Activated CD4-positive, alpha-beta T cell treated with anti-CD3 and anti-CD28 coated beads for 48 hours (primary cell): ENCODE measurements at regions not wholly inside any gene's neighbourhood (a gene's known extent, or its start where the extent isn't known, plus 50 kb on each side); places are given as distances from the start of the nearest gene placed in this dataset.
"Not testable (repeated sequence)": the region's sequence is repeated elsewhere in the genome, so short reads cannot be mapped to it uniquely, and the experiment has no call there.

Experiments
- DNase-seq: peaks from one replicate; pipeline ENCODE4 v3.0.0-alpha.2; 2020

DNA sequence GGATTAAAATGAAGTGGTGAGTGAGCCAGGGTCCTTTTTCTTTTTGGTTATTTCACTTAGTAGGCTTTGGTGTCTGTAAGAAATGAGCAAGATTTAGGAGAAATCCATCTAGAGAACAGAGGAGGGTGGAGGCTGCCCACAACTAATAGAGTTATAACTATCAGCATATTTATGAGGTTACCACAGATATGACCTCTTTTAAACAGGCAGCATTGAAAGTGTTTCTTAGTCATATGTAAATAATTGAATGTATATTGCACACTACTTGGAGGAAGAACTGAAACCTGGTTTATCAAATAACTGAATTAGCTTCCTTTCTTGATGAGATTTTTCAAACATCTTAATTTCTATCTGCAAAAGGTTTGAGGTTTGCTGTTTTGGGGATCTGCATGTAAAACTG is 483.1 kb upstream of the PIK3R1 start:
- no peak for DNase-seq

DNA sequence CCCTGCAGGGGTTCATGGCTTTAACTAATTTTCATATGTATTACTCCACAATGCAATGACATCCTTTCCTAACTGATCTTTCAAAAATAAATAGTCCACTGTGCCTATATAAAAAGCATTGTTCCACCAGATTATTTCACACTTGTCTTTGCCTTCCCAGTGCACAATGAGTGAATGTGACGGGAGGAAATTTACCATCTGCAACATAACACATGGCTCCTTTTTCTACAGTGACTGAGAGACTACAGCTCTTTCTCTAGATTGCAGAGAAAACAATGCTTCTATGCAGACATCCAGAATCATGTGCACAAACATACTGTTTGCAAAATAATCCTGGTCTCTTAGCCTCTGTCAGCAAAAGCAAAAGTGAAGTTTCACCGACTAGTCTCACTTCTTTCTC is 483.7 kb upstream of the PIK3R1 start:
- DNase-seq, result no peak

DNA sequence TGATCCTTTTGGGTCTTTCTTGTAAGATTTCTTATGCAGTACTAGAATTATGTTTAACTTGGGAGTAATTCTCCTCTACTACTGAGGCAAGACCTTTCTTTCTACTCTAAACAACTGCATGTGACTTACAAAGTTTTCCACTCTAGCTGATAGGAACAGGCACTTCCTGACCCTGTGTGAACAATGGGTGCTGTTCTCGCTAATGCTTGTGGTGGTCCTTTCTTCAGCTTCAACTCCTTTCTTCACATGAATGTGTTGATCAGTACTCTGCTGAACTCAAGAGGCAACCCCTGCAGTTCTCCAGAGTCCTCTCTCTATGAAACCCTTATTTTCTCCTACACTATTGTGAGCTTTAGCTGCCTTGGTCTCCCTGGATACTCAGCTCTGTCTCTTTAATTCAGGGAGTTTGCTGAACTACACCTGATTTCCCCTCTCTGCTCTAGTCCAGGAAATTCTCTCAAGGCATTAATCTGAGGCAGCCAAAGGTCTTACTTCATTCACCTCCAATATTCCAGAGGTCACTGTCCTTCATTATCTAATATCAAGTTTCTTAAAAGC is 484.6 kb upstream of the PIK3R1 start:
- DNase-seq, result no peak

DNA sequence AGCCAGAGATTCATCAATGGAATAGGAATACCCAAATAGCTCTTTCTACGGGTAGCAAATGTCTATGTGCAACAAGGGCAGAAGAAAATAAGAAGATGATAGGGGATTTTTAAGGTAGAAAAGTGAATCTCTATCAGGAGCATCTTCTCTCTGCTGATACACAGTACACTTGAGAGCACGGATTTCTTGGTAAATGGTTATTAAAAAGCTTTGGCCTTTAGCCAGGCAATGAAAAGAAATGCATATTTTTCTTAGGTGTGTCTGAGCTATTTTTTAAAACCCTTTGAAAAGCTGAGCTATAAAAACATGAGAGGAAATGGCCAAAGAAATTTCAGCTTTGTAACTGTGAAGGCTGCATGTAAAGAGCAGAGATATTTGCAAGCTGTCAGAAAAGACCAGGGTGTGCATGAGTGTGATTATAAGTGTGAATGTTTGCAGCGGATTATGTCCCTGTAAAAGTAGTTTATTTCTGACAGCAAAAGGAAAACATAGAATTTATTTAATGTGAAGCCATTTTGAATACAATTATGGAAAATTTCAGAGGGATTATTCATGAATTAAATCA is 487.1 kb upstream of the PIK3R1 start:
- no peak for DNase-seq

DNA sequence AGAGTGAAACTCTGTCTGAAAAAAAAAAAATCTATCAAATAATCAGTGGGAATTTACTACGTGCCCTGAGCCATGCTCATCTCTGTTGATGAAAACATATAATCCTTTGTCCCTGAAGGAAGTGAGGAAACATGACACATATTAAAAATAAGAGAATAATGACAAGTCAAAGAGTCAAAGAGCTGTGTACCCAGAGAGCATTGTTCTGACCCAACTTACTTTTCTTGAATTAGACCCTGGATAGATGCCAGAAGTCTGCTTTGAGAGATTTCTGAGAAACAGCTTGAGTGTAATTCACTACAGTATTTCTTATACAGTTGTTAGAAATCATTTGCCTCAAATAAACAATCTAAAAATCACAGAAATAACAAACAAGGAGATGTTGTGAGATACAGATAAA is 490.0 kb upstream of the PIK3R1 start:
- DNase-seq, result no peak

DNA sequence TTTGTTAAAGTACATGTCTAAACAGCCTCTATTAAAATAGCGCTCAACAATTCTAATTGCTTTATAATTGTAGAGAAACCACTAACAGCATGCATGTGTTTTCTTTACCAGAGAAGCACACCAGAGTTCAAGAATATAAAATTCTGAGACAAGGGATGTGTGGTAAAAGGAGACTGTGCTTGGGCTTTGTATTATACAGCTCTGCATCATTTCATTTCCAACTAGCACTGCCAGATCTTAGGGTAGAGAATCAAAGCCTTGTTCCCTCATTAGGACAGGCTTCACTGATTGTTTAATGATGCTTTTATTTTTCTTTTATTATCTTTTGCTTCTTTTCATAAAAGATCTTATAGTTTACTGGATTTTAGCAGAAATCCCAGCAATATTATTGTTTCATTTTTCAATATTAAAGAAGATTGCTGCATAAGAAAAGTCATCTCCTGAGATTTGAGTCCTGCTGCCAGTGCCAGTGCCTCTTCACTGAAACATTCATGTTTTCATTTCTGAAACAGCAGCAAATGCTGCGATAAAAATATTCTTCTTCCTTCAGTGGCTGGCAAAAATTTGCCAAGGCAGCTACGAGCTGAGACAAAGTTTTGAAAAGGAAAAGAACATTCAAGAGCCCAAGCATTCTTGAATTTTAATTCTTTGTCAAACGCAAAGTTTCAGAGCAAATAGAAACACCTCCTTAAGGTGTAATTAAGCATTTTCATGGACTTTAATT is 491.0 kb upstream of the PIK3R1 start:
- DNase-seq, result no peak

DNA sequence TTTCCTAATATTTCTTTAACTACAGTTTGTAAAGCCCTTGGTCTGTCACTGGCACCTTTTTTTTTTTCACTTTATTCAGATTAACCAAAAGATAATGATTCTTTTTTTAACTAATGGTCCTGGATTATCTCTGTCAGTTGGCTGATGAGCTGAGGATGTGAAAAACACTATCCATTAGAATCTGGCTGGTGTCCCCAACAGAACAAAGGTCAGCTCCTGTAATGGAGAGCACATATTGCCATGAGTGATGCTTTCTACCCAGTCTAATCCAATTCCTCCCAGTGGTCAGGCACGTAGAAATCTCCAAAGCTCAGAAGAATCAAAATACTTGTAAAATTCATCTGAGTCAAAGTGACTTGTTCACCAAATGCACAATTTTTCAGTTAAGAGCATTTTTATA is 491.7 kb upstream of the PIK3R1 start:
- no peak for DNase-seq

DNA sequence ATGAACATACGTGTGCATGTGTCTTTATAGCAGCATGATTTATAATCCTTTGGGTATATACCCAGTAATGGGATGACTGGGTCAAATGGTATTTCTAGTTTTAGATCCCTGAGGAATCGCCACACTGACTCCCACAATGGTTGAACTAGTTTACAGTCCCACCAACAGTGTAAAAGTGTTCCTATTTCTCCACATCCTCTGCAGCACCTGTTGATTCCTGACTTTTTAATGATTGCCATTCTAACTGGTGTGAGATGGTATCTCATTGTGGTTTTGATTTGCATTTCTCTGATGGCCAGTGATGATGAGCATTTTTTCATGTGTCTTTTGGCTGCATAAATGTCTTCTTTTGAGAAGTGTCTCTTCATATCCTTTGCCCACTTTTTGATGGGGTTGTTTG is 493.0 kb upstream of the PIK3R1 start:
- not testable (repeated sequence) for DNase-seq

DNA sequence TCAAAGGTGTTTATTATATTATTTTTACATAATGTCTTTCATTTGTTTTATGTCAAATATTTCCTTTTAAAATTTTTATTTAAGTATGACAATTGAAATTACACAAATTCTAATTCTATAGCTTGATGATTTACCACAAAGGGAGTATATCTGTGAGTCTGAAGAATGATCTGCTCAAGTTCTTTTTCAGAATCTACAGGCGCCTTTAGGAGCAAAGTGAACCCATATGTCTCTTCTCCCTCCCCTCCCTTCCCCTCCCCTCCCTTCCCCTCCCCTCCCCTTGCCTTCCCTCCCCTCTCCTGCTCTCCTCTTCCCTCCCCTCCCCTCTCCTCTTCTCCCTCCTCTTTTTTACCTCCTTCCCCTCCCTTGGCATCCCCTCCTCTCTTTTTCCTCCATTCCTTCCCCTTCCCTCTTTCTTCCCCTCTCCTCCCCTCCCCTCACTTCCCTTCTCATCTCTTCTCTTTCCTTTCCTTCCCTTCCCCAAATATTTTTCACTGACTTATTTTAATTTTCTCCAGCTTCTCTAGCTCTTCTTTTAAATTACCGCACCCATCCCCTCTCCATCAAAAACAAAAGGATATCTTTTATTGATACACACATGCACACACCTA is 495.3 kb upstream of the PIK3R1 start:
- no peak for DNase-seq

DNA sequence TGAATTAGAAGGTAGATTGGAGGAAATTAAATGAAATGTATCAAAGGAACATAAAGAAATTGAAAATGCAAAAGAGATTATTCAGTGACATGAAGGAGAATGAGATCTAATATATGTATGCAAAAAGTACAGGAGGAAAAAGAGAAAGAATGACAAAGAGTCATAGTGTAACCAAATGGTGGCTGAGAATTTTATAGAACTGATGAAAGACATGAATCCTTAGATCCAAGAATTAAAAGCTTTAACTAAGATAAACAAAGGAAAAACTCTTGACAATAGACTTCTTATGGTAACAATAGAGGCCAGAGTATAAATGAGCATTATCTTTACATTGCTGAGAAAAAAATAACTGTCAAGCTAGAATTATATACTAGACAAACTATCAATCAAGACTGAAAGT is 505.4 kb upstream of the CD180 start:
- DNase-seq, result no peak

DNA sequence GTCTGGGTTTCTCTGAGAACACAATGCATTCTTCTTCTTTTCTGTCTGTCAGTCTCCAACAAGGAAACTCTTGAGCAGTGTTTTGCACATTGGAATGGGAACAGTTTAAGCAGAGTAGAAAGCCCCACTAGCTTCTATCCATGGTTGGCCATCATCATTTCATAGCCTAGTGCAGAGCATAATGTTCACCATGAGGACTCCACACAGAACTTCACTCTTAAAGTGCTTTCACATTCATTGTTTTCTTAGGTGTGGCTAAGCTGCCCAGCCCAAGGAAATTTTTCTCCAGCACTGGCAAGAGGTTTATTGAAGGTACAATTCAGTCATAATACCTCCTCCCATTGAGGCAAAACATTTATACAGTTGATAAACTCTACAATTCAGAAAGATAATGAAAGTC is 503.0 kb upstream of the CD180 start:
- no peak for DNase-seq

DNA sequence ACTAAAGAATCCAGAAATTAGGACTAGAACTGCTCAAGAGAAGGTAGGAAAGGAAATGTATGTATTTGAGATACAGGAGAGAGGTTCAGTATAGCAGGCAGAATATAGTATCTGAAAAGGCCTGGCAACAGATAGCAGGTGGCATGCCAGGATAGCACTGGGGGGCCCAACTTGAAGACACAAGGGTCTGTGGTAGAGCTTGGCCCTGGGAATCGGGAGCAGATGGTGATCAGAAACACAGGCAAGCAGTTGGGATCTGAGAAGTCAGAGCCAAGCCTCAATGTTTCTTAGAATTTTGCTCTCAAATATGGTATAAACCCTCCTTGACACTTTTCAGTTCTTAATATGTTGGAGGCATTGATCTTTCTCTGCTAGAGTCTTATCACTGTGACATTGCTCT is 499.8 kb upstream of the CD180 start:
- no peak for DNase-seq

DNA sequence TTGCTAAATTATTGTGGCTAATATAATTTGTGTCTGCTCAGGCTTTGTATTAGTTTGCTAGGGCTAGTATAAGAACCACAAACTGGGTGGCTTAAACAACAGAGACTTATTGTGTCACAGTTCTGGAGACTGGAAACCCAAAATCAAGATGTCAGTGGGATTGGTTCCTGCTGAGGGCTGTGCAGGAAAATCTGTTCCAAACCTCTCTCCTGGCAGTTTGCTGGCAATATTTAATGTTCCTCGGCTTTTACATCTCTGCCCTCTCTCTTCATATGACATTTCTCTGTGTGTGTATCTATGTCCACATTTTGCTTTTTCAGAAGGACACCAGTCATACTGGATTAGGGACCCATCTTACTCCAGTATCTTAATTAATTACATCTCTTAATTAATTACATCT is 498.8 kb upstream of the CD180 start:
- no peak for DNase-seq

DNA sequence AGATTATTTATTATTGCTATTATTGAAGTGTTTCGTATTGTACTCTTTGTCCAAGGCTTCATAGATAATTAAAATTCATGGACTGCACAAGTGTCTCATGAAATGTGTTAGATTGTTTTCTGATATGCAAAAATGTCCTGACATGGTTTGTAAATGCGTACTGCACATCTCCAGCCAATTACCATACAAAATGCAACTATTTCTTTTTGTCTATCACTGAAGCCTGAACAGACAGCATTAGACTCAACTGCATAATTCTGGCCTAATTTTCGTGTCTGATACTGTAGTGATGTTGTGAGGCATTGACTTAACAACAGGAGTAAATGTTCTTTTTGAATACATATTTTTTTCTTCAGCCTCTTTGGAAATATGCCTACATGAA is 498.2 kb upstream of the CD180 start:
- no peak for DNase-seq

DNA sequence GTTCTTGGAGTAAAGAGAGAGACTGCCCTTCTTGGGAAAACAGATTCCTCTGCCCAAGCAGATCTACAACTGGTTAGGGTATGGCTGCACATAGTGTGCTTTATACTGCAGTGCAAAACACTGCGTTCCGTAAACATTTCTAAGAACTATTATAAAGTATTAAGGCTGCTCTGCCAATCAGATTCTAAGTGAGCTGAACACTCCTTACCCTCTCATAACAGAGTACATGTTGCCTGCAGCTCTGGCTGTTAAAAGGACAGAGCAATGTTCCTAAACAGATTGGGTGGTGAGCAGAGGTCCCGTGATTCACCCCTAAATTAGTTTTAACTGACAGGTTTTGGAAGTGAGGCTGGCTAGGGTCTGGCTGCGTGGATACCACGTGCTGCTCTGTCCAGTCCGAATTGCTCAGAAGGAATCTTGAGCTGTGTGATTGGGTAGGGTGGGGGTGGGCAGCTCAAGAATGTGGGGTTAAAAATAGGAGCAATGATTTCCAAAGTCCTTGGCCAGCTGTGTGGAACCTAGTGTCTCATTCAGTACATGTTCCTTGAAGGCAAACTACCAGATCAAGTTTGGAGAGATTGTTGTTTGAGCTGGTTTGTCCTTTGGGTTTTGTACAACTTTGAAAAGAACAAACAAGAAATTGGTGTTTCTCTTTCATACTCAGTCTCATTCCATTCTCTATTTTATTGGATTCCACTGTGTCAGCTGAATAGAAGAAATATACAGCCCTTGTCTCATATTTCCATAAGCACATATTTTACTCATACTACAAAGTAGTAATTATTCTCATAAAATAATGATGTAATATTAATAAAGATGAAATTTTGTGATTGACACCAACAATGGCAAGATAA is 497.6 kb upstream of the CD180 start:
- no peak for DNase-seq

DNA sequence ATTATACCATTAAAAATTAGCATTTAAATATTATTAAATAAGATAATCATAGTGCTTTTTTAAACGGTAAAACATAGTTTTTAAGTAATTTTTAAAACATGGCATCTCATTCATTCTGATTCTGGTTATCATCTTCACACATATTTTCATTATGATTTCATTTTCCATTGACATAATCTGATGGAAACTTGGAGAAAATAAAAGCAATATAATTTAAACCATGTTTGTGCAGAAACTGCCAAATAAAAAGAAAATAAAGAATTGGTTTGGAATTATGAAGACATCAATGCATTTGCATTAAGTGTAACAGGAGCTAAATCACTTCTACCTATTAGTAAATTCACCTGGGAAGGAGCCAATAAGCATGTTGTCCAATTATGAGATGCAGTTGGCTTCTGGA is 490.1 kb upstream of the CD180 start:
- no peak for DNase-seq

DNA sequence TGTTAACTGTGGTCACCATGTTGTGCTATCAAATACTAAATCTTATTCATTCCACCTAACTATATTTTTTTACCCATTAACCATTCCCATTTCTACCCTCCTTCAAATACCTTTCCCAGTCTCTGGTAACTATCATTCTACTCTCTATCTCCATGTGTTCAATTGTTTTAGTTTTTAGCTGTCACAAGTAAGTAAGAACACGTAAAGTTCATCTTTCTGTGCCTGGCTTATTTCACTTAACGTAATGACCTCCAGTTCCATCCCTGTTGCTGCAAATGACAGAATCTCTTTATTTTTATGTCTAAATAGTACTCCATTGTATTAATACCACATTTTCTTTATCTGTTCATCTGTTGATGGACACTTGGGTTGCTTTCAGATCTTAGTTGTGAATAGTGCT is 485.1 kb upstream of the CD180 start:
- DNase-seq, result no peak

DNA sequence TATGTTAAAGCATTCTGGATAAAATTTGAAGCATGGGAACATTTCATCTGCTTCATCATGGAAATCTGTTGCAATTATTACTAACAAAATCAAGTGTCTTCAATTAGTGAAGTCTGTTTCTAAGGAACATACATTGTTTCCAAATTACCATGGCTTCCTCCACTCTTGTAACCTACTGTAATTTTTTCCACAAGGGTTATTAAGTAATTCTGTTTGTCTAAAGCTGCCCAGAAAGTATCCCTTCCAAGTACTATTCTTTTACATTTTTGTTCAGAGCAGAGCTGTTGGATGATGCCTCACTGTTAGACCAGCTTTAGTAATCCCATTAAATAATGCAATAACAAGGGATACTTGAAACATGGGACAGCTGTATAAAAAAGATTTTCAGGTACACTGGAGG is 483.5 kb upstream of the CD180 start:
- no peak for DNase-seq

DNA sequence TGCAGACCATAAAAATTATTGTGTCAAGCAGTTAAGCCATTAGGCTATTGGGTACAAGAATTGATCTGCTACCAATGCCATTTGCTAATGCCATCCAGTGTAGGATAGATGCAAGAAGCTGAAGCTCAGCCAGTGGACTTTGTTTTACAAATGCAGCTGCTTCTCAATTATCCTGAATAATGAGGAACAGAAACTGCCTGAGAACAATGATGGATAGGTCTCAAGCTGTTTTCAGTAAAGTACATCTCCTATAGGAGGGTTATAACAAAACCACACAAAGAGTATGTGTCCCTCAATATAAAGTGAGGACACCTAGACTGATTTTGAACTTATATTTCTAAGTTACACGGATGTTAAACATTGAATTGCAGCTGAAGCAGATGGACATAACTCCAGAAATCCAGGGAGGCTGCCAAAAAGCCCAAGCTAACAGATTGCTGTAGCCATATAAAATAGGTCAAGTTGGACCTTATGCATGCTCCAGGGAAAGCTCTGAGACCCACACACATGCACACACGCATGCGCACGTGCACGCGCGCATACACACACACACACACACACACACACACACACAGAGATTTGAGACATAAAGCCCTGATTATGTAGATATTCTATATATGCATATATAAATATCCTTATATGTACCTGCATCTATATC is 482.7 kb upstream of the CD180 start:
- DNase-seq, result no peak

DNA sequence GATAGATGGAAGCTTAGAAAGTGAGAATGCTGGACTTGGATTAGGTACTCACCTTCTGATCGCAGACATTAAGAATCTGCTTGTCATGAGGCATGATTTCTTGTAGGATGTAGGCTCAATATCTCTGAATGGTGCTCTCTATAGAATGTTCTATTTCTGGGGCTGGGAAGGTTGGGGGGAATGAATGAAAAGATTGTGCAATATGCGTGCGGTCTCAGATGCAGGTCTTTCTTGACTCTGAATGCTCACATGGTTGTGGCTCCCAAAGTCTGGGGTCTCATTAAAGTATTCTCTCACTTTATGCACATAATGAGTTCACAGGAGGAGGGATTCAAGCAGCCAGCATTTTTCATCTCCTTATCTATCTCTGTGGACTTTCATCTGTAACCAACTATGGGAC is 482.0 kb upstream of the CD180 start:
- DNase-seq, result no peak

DNA sequence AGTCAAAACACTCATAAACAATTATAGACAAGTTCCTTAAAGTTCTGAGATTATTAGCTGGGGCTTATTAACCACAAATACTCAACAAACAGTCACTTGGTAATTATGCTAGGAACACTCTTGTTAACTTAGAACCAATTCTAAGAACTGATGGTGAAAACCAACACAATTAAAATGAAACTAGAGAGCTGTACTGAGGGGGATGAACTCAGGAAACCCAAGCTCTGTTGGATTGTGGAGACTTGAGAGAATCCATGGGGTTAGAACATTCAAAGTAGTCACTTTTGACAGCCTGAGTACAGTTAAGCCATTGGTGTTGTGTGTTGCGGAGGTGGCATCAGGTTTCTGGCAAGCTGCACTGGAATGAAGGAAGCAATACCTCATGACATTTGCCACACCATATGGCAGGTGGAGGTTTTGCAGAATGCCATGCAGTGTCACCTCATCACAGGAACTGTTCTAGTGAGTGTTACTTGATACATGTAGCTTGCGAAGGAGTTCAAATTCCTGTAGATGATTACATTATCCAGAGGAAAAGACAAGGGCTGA is 480.9 kb upstream of the CD180 start:
- no peak for DNase-seq

DNA sequence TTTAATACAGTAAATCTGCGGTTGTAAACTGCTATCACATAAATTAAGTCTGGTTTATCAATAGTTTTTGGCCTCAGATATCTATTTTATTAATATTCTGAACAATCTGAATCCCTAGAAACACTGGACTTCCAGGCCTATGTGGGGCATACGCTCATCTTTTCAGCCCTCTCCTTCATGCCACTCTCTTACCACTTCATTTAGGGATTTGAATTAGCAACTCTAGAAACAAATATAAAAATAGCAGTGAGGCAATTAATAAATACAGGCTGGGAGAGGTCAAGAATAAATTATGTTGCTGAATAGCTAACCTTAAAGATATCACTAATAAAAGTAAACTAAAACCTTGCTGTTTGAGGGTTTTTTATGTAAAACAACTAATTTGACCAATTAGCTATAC is 480.3 kb upstream of the CD180 start:
- no peak for DNase-seq

DNA sequence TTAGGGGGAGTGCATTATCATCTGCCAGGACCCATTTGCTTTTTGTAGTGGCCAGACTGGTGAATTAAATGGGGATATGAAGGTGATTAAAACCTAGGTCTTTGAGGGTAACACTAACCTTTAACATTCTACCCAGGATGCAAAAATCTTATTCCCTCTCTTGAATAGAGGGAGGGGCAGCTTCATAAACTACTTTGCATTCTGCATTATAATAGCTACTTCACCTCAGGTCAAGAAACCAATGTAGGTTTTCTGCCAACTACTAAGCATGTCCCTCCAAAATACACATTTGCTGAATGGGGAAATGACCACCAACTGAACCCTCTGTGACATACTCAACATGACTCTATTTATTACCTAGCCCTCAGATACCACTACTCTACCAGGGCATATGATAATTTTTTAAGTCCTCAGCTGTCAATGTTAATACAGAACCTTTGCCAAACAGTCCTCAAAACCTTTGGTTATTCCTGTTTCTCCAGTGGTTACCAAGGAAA is 477.6 kb upstream of the CD180 start:
- DNase-seq, result no peak
